NCI-H128 (cell line): ENCODE measurements at regions not wholly inside any gene's neighbourhood (a gene's known extent, or its start where the extent isn't known, plus 50 kb on each side); places are given as distances from the start of the nearest gene placed in this dataset.

Experiments
- DNase-seq: peaks from one replicate; lab custom pipeline; 2025; ENCODE audit not compliant: unreplicated experiment; lab: John Stamatoyannopoulos, UW

DNA sequence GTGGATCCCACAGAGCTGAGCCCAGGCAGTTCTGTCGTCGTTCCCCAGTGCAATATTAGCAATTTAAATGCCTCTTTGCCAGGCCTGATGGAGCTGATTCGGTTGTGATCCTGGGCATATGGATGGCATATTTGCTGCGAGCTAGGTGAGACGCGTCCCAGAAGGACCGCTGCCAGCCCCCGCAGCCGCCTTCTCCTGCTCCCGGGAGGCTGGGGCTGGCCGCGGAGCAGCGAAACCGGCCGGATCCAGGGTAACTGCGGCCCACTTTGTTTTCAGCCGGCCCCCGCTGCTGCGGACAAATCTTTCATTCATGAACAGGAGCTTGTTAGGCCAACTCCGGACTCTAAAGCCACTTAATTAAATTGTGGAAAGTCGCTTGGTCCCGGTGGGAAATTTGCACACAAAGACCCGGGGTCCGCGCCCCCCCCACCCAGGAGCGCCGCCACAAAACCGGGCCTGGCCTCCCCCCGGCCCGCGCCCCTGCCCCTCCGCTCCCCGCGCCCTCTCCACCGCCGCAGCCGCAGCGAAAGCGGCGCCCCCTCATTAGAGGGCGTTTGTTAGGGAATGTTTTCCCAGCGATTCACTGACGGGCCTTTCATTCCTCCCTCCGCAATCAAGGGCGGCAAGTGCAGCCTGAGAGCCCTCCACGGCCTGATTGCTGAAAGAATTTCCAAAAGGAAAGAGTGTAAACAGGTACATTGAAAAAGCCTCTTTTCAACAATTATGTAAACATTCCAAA lies 383.3 kb downstream of the RRAGC start:
- DNase-seq = no peak

DNA sequence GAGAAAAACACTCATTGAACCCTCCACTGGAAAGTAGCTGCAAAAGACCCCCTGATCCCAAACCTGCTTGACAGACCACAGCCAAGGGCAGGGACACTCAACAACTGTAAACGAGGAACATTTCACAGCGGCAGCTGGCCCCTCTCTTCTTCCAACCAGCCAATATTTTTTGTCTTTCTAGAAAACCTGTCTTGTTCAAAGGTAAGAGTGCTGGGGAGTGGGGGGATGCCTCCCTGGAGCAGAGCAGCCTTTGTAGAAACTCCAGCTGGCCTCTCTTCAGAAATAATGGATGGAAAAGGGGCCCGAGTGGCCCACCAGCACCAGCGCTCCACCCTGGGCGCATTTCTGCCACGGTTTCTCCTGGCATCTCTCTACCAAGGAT lies 384.0 kb downstream of the RRAGC start:
- DNase-seq = no peak

GRCh38 chr1:38474738-38475623 lies 384.6 kb downstream of the RRAGC start:
- no peak for DNase-seq

- no peak for DNase-seq
Observed at GRCh38 chr1:38466487-38466886, 393.1 kb downstream of the RRAGC start.

- no peak for DNase-seq
Observed at GRCh38 chr1:38465460-38465859, 394.1 kb downstream of the RRAGC start.

GRCh38 chr1:38464071-38464661 lies 395.4 kb downstream of the RRAGC start:
- no peak for DNase-seq

- no peak for DNase-seq
Observed at GRCh38 chr1:38463074-38463473, 396.5 kb downstream of the RRAGC start.

GRCh38 chr1:38456531-38456876 lies 403.1 kb downstream of the RRAGC start:
- no peak for DNase-seq

- no peak for DNase-seq
Observed at GRCh38 chr1:38455829-38456530, 403.6 kb downstream of the RRAGC start.

DNA sequence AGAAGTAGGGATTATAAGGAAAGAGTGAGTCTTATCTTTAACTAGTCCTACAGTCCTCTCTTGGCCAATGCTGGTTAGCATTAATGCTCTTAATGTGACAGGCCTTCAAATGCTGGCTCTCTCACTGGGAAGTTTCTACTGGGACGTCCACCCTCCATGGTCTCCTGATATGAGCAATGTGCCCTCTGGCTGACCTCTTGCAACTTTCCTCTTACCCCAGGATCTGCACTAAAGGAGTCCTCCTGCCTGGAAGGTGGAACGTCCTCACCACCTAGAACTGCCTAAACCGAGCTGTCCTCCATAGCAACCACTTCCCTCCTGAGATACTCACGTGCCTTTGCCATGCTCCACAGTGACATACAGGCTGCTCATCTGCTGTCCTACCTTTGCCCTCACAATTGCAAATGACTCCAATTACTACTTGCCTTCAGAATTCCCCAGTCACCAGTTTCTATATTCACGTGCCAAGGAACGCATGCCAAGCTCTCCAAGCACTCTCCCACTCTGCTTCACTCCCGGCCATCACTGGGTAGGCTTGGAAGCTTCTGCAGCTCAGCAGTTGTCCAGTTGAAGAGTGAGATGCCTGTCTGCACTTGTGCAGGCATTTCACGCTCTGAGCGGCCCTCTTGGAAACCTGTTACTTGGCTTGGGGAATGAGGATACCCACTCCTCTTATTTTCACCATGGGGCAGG lies 404.7 kb downstream of the RRAGC start:
- no peak for DNase-seq

DNA sequence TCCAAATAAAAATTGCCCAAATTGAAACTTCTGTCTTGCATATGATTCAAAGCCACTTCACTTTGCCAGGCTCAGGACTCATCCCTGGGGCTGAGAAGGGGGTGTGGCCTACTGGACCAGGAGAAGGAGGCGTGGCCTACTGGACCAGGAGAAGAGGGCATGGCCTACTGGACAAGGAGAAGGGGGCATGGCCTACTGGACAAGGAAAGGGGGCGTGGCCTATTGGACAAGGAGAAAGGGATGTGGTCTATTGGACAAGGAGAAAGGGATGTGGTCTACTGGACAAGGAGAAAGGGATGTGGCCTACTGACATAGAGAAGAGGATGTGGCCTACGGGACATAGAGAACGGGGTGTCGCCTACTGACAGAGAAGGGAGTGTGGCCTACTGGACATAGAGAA lies 405.3 kb downstream of the RRAGC start:
- DNase-seq = no peak

- no peak for DNase-seq
Observed at GRCh38 chr1:38452246-38452645, 405.7 kb upstream of the POU3F1 start.

GRCh38 chr1:38451541-38451993 lies 405.0 kb upstream of the POU3F1 start:
- no peak for DNase-seq

GRCh38 chr1:38448893-38449292 lies 402.3 kb upstream of the POU3F1 start:
- no peak for DNase-seq

DNA sequence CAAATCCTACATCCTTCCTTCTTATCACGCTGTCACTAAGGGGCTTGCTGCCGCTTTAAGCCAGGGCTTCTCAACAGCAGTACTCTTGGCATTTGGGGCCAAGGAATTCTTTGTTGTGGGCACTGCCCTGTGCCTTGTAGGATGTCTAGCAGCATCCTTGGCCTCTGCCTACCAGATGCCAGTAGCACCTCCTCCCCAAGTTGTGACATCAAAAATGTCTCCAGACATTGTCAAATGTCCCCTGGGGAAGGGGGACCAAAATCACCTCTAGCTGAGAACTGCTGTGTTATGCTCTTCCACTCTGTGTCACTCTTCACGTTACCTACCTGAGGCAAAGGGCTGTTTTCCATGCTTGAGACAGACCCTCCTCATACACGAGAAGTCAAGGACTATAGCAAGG lies 400.3 kb upstream of the POU3F1 start:
- no peak for DNase-seq

- DNase-seq = no peak
Observed at GRCh38 chr1:38444770-38445442, 398.3 kb upstream of the POU3F1 start.

DNA sequence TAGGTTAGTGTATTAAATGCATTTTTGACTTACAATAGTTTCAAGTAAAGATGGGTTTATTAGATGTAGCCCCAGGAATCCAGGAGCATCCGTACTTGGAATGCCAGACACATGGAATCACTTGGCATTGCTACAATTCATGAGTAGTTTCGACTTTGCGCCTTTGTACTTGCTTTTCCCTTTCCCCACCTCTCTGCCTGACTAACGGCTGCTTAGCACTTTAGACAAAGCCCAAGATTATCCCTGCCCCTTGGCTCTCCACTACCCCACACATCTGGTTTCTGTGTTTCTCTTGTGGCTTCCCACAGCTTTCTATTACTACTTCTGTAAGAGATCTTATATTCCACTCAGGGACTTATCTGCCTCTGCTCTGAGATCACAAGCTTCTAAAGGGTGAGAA lies 397.7 kb upstream of the POU3F1 start:
- no peak for DNase-seq

GRCh38 chr1:38440402-38440801 lies 393.8 kb upstream of the POU3F1 start:
- no peak for DNase-seq

GRCh38 chr1:38436749-38437148 lies 390.2 kb upstream of the POU3F1 start:
- DNase-seq = no peak

GRCh38 chr1:38436006-38436405 lies 389.4 kb upstream of the POU3F1 start:
- DNase-seq = no peak
